SHP77 treated with DMSO at 0.1 percent for 48 hours (cell line): ENCODE measurements at regions not wholly inside any gene's neighbourhood (a gene's known extent, or its start where the extent isn't known, plus 50 kb on each side); places are given as distances from the start of the nearest gene placed in this dataset.
"Not testable (repeated sequence)": the region's sequence is repeated elsewhere in the genome, so short reads cannot be mapped to it uniquely, and the experiment has no call there.

Experiments
- DNase-seq: peaks from one replicate; lab custom pipeline; 2025; lab: John Stamatoyannopoulos, UW

- no peak for DNase-seq
These were observed 72.1 kb upstream of the GRB10 start for GRCh38 chr7:50854831-50855230.

DNA sequence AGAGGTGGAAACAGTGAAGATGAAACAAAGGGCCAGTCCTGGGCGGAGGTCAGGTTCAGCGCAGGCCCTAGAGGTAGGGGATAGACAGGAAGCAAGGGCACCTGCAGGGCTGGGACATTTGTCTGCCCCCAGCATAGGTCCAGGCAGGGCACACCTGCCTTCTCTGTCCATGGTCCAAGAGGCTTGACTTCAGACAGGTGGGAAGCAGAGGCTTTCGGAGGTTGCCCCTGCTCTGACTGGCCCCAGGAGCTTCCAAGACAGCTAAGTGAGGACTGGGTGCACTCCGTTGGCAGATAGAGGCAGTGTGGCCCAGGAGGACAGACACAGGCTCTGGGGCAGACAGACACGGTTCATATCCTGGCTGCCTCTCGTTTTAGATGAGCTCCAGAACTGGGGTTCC is 71.6 kb upstream of the GRB10 start:
- no peak for DNase-seq

- DNase-seq: no peak
These were observed 70.6 kb upstream of the GRB10 start for GRCh38 chr7:50853311-50853710.

DNA sequence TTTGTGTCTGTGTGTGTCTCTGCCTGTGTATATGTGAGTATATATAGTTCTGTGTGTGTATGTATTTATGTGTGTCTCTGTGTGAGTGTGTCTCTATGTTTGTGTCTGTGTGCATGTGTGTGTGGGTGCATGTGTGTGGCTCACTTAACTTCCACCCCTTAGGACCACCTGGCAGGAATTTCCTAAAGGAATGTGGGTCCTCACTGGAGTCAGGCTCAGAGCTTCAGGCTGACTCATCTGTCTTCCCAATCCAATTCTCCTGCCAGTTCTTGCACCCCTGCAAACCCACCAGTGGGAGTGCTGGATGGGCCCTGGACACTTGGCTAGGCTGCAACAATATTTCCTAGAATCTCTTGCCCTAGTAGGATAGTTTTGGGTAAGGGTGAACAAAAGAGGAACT is 70.2 kb upstream of the GRB10 start:
- no peak for DNase-seq

GRCh38 chr7:50851891-50852290 is 69.2 kb upstream of the GRB10 start:
- DNase-seq: no peak

GRCh38 chr7:50851451-50851850 is 68.8 kb upstream of the GRB10 start:
- no peak for DNase-seq

DNA sequence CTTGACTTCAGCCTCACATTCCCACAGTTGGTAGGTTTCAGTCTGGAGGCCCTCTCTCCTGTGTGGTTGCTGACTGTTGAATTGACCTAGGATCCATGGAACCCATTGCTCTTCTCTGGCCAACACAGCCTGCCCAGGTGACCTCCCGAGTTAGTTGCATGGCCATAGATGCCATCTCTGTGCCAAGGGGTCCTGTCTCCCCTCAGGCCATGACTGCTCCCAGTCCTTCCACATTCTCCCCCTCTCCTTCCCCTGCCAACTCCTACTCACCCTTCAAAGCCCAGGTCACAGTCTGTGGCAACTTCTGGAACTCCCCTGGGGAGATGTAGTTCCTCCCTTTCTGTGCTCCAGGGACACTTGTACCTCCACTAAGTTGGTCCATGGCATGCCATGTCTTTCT is 67.3 kb upstream of the GRB10 start:
- DNase-seq: no peak

- no peak for DNase-seq
These were observed 65.5 kb upstream of the GRB10 start for GRCh38 chr7:50848203-50848602.

DNA sequence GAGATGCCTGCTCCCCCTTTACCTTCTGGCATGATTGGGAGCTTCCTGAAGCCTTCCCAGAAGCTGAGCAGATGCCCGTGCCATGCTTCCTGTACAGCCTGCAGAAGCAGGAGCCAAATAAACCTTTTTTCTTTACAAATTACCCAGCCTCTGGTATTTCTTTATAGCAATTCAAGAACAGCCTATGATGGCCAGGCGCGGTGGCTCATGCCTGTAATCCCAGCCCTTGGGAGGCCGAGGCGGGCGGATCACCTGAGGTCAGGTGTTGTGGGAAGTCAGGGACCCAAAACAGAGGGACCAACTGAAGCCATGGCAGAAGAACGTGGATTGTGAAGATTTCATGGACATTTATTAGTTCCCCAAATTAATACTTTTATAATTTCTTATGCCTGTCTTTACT is 62.2 kb upstream of the GRB10 start:
- not testable (repeated sequence) for DNase-seq

GRCh38 chr7:50842041-50842440 is 59.3 kb upstream of the GRB10 start:
- no peak for DNase-seq

DNA sequence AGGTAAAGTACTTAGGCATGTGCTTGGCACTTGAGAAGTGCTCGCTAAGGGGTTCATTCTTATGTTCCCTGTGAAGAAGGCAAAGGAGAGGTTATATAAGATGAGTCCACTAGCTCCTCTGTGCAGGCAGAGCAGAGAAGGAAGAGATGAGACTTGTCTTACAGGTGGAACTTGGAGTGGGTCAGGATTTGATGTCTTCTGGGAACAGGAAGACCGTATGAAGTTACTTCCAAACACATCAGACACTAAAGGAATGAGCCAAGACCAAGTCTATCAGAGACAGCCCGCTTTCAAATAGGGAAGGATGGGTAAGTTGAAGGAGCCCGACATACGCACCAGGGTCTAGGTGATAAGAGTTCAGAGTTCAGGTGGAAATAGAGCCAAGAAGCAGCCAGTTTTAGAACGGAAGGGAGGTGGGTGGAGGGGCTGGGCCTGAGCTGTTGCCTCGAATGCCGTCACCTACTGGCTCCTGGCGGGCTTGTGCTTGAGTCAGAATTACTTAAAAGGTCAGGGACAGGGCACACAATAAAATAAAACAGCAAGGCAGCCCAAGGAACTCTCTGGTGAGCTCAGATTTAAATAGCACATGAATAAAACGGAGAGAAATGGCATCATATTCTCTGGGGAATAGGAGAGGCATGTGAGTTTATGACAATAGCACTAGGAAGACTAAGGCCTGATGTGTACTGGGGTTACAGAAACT is 56.1 kb upstream of the GRB10 start:
- no peak for DNase-seq

- no peak for DNase-seq
These were observed 55.3 kb upstream of the GRB10 start for GRCh38 chr7:50837965-50838364.

DNA sequence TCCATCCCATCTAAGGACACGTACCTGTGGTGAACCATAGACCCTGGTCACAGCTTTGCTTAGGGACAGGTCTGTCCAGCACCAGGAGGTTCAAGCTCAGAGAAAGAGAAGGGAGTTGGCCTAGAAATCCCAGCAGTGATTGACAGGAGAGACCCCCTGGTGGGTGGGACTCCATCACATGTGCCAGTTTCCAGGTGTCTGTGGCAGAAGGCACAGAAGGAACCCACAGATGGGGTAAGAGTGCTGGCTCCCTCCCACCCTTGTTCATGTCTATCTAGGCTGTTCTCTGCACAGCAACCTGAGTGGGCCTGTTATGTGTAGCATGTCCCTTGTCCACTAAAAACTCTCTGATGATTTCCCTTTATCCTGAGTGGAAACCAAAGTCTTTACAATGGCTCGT is 54.0 kb upstream of the GRB10 start:
- no peak for DNase-seq

DNA sequence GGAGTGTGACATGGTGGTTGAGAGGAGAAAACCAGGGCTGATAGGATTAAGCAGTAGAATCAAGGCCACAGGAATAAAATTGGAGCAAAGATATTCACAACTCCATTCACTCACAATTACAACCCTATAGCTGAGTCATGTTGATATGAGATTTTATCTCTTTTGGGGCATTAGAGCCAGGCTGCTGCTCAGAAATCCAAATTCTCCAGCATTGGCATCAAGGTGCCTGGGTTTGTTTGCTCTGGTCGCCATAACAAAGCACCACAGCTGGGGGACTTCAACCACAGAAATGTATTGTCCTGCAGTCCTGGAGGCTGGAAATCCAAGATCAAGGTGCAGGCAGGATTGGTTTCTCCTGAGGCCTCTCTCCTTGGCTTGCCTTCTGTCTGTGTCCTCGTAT is 52.5 kb upstream of the GRB10 start:
- no peak for DNase-seq

DNA sequence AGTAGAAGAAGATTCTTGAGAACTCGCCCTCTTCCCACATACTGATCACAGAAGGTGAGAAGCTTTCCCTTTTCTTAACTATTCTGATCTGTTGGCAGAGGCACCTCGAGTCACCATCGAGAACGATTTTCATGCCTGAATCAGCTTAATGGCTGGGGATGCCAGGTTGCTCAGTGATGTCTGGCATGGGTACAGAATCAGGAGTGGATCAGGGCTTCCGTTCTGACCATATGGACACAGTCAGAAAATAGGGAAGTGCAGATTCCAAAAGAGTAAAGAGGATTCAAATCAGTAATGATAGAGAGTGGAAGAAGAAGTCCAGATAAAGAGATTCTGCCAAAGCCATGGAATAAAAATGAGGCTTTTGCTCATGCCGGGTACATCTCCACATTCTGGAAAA is 52.0 kb upstream of the GRB10 start:
- no peak for DNase-seq

GRCh38 chr7:50834031-50834535 is 51.4 kb upstream of the GRB10 start:
- no peak for DNase-seq

DNA sequence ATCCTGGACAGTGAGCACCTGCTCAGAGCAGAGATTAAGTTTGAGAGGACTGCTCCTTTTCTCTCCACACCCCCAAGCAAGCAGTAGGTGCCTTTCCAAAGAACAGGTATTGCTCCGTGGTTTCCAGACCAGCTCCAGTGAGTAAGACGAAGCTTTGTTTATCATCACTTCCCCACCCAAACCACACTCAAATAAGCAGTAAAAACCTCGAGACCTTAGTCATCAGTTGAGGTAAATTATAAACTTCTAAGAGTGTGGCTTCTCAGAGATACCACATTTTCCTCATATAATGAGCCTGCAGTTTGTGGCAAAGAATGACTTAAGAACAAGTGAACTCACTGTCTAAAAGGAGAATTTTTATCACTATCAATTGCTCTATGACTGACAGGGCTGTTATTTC is 50.0 kb upstream of the GRB10 start:
- DNase-seq: no peak
